ENCODE measurements at regions not wholly inside any gene's neighbourhood (a gene's known extent, or its start where the extent isn't known, plus 50 kb on each side); places are given as distances from the start of the nearest gene placed in this dataset.

- Histone ChIP-seq H3K27me3 (no peaks in the 10 kb centered on the region), H3K27ac (no peak overlapping the region), H3K4me3 (replicated peaks in 1 of 3) (no peak overlapping the region), H3K36me3 (no peaks in the 10 kb centered on the region), H3K9me3 (no peaks in the 10 kb centered on the region), H3K4me1 (peaks cover 0 to 8% of the 10 kb centered on the region in 2 donors)
- intact Hi-C loops (cut with DNase I): no loop called here
- DNase-seq: no peak
- TF ChIP-seq CTCF (IDR thresholded peaks at IDR 0.05) (no peak), POLR2A (IDR thresholded peaks at IDR 0.05) (no peak)
Observed at GRCh38 chr7:116401711-116402110, 97.8 kb upstream of the CAV2 start.

GRCh38 chr7:116403265-116403664 lies 96.3 kb upstream of the CAV2 start:
- no peak for DNase-seq
- H3K4me1 ChIP-seq: peaks cover 0 to 8% of the 10 kb centered on the region in 2 donors
- intact Hi-C loops (cut with DNase I): no loop called here
- H3K27me3 ChIP-seq: no peaks in the 10 kb centered on the region
- TF ChIP-seq POLR2A (IDR thresholded peaks at IDR 0.05): no peak
- TF ChIP-seq CTCF (IDR thresholded peaks at IDR 0.05): no peak
- WGBS, 2 donors: 55 to 81% methylated on average over 1 of the region's 1 CpG
- no peak overlapping the region for H3K4me3 ChIP-seq (replicated peaks in 1 of 3)
- H3K27ac ChIP-seq: no peak overlapping the region
- H3K9me3 ChIP-seq: no peaks in the 10 kb centered on the region
- H3K36me3 ChIP-seq: no peaks in the 10 kb centered on the region

DNA sequence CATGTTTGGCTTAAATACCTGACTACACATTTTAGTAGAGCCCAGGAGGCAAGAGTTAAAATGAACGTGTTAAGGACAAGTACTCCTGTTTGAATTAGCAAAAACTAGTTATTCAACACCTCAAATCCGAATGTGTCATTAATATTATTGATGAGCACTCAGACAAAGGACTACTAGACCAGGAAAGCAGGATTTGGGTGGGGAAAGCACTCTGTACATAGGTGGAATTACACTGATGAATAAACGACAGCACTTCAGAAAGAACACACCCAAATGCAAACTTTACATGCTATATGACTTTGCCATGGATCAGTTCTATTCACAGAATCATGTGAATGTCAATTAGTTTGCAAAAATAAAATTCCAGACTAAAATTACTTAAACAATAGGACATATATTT lies 95.1 kb upstream of the CAV2 start:
- Histone ChIP-seq H3K9me3 (no peaks in the 10 kb centered on the region), H3K27ac (no peak overlapping the region), H3K4me3 (replicated peaks in 1 of 3) (no peak overlapping the region), H3K4me1 (peaks cover 0 to 8% of the 10 kb centered on the region in 2 donors), H3K36me3 (no peaks in the 10 kb centered on the region), H3K27me3 (no peaks in the 10 kb centered on the region)
- no peak for DNase-seq
- intact Hi-C loops (cut with DNase I): no loop called here
- WGBS, 2 donors: 69 to 73% methylated on average over 3 of the region's 3 CpGs
- no peak for TF ChIP-seq POLR2A (IDR thresholded peaks at IDR 0.05)
- no peak for TF ChIP-seq CTCF (IDR thresholded peaks at IDR 0.05)

DNA sequence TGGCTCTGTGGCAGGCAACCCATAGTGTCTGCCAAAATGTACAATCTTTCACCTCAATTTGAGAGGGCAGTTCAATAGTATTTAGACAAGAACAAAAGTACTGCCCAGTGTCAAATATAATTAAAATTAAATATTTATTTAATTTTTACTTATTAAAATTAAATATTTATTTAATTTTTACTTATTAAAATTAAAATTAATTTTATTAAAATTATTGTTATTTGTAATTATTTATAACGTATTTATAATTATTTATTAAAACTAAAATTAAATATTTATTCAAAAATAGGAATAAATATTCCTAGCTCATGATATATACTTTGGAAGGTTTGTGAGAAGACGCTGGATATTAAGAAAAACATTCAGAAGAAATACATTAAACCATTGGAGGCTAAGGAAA lies 93.7 kb upstream of the CAV2 start:
- WGBS, 2 donors: 94% methylated on average over 2 of the region's 2 CpGs
- no peak overlapping the region for H3K4me3 ChIP-seq (replicated peaks in 1 of 3)
- H3K27me3 ChIP-seq: no peaks in the 10 kb centered on the region
- H3K27ac ChIP-seq: no peak overlapping the region
- no peaks in the 10 kb centered on the region for H3K9me3 ChIP-seq
- no peaks in the 10 kb centered on the region for H3K4me1 ChIP-seq
- intact Hi-C loops (cut with DNase I): no loop called here
- no peaks in the 10 kb centered on the region for H3K36me3 ChIP-seq
- no peak for DNase-seq
- TF ChIP-seq CTCF (IDR thresholded peaks at IDR 0.05): no peak
- TF ChIP-seq POLR2A (IDR thresholded peaks at IDR 0.05): no peak

GRCh38 chr7:116407165-116407564 lies 92.4 kb upstream of the CAV2 start:
- intact Hi-C loops (cut with DNase I): no loop called here
- no peaks in the 10 kb centered on the region for H3K27me3 ChIP-seq
- no peaks in the 10 kb centered on the region for H3K9me3 ChIP-seq
- no peak overlapping the region for H3K27ac ChIP-seq
- no peak overlapping the region for H3K4me3 ChIP-seq (replicated peaks in 1 of 3)
- TF ChIP-seq POLR2A (IDR thresholded peaks at IDR 0.05): no peak
- TF ChIP-seq CTCF (IDR thresholded peaks at IDR 0.05): no peak
- no peaks in the 10 kb centered on the region for H3K36me3 ChIP-seq
- 80 to 92% methylated on average over 3 of the region's 3 CpGs for WGBS, 2 donors
- DNase-seq: no peak
- H3K4me1 ChIP-seq: no peaks in the 10 kb centered on the region
